Skin epidermis (tissue), 12 donors: ENCODE measurements at regions not wholly inside any gene's neighbourhood (a gene's known extent, or its start where the extent isn't known, plus 50 kb on each side); places are given as distances from the start of the nearest gene placed in this dataset.

Experiments used
- H3K27ac ChIP-seq, 21 experiments: fragments of 200-600 bp; sonication (generic) in 11 of 21; one replicate each; pipeline ENCODE4 v1.5.0; 2020; ENCODE audit warnings: mild to moderate bottlenecking in 3 of 21, inconsistent platforms in 2 of 21, moderate library complexity in 2 of 21
- H3K4me3 ChIP-seq, 7 experiments: fragments of 200-600 bp; sonication (generic) in 2 of 7; one replicate each; pipeline ENCODE4 v1.5.0; 2020; ENCODE audit warnings: inconsistent platforms in 2 of 7, mild to moderate bottlenecking in 2 of 7, moderate library complexity in 1 of 7

- Histone ChIP-seq H3K4me3 (no peak overlapping the region), H3K27ac (no peak overlapping the region)
These were observed 96.4 kb downstream of the TMEM170B start for GRCh38 chr6:11633741-11634509.

DNA sequence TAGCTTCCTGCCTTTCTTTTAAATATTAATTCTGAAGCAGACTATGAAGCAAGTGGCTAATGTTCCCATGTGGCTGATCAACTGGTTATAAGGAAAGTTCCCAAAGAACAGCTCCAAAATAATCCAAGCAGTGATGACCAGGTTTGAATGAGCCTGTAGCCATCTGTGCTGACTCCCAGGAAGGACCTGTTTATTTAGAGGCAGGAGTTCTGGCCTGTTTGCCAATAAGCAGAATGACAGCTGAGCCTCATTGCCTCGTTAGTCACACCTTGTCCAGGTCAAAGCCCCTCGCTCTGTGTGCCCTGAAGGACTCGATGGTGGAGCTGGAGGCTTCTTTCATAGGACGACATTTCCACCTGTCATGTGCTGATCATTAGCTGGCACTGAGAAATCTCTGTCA, 97.4 kb downstream of the TMEM170B start:
- Histone ChIP-seq H3K4me3 (no peak overlapping the region), H3K27ac (no peak overlapping the region)

GRCh38 chr6:11636121-11636520, 98.6 kb downstream of the TMEM170B start:
- no peak overlapping the region for H3K27ac ChIP-seq

GRCh38 chr6:11637266-11637665, 99.7 kb downstream of the TMEM170B start:
- H3K4me3 ChIP-seq: no peak overlapping the region
- no peak overlapping the region for H3K27ac ChIP-seq

More at GRCh38 chr6:11636121-11636520, 98.6 kb downstream of the TMEM170B start:
- H3K4me3 ChIP-seq: no peak overlapping the region

- Histone ChIP-seq H3K4me3 (no peak overlapping the region), H3K27ac (no peak overlapping the region)
These were observed 102.1 kb downstream of the TMEM170B start for GRCh38 chr6:11639376-11640235.

DNA sequence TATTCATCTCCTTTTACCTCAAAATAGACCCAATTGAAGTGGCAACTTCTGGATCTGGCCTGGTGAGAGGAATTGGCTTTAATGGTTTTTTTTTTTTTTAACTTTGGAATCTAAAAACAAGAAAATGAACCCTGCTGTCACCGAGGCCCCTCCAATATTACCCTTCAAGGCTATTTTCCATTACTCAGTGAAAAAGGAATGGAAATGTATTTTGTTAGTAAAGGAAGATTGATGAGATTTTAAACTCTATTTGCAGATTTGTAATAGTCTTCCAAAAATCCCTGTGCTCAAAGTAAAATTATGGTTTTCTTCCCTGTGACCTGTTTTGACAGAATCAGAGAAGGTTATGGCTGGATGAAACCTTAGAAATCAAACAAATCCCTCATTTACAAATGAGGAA, 102.9 kb downstream of the TMEM170B start:
- Histone ChIP-seq H3K4me3 (no peak overlapping the region), H3K27ac (no peak overlapping the region)

GRCh38 chr6:11644071-11644470, 106.5 kb downstream of the TMEM170B start:
- no peak overlapping the region for H3K4me3 ChIP-seq

DNA sequence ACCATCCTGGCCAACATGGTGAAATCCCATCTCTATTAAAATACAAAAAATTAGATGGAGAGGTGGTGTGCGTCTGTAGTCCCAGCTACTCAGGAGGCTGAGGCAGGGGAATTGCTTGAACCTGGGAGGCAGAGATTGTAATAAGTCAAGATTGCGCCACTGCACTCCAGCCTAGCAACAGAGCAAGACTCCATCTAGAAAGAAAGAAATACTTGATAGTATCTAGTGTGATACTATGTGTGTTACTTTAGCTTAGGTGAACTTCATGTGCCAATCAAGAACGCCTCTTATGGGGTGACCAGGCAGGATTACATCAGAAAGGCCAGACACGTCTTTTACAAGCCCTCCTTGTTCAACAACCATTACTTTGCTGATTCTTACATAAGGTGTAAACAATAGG, 107.1 kb downstream of the TMEM170B start:
- no peak overlapping the region for H3K4me3 ChIP-seq
- H3K27ac ChIP-seq: no peak overlapping the region

More at GRCh38 chr6:11644071-11644470, 106.5 kb downstream of the TMEM170B start:
- H3K27ac ChIP-seq: no peak overlapping the region

GRCh38 chr6:11645016-11645415, 107.5 kb downstream of the TMEM170B start:
- Histone ChIP-seq H3K4me3 (no peak overlapping the region), H3K27ac (no peak overlapping the region)

- Histone ChIP-seq H3K27ac (no peak overlapping the region), H3K4me3 (no peak overlapping the region)
These were observed 110.9 kb downstream of the TMEM170B start for GRCh38 chr6:11648436-11648775.

DNA sequence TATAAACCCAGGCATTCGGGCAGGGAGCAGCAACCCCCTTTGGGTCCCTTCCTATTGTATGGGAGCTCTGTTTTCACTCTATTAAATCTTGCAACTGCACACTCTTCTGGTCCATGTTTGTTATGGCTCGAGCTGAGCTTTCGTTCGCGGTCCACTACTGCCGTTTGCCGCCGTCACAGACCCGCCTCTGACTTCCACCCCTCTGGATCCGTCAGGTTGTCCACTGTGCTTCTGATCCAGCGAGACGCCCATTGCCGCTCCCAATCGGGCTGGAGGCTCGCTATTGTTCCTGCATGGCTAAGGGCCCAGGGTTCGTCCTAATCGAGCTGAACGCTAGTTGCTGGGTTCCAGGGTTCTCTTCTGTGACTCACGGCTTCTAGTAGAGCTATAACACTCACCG, 111.3 kb downstream of the TMEM170B start:
- Histone ChIP-seq H3K4me3 (no peak overlapping the region), H3K27ac (no peak overlapping the region)

GRCh38 chr6:11650025-11650696, 112.6 kb downstream of the TMEM170B start:
- Histone ChIP-seq H3K4me3 (no peak overlapping the region), H3K27ac (peak overlapping the region in 5 of 21 experiments; percentile 16 to 81 (median 33))

GRCh38 chr6:11650711-11651110, 113.2 kb downstream of the TMEM170B start:
- Histone ChIP-seq H3K27ac (peak overlapping the region in 4 of 21 experiments; percentile 32 to 81 (median 50)), H3K4me3 (no peak overlapping the region)

- H3K27ac ChIP-seq: peak overlapping the region in 3 of 21 experiments; percentile 26 to 81 (median 67)
- no peak overlapping the region for H3K4me3 ChIP-seq
These were observed 115.6 kb downstream of the TMEM170B start for GRCh38 chr6:11653028-11653583.

DNA sequence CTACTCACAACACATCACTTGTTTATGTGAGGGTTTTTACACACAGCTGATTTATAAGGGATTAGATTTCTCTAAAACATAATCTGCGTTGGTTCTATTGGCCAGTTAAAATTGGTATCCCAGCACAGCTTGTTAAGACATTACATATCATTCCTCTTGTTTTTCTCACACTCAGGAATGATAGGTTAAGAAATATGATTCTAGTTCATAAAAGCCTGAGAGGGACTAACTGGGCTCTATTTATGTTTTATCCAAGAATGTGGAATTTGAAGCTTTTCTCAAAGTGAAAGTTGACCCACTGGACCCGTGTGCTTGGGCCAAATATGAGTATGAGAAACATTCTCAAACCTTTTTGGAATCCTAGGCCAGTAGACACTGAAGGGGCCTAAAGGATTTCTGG, 117.3 kb downstream of the TMEM170B start:
- H3K27ac ChIP-seq: no peak overlapping the region
- H3K4me3 ChIP-seq: no peak overlapping the region

GRCh38 chr6:11656491-11656890, 118.9 kb downstream of the TMEM170B start:
- H3K27ac ChIP-seq: peak overlapping the region in 2 of 21 experiments; percentile 39 to 50
- no peak overlapping the region for H3K4me3 ChIP-seq

- H3K27ac ChIP-seq: no peak overlapping the region
- no peak overlapping the region for H3K4me3 ChIP-seq
These were observed 118.8 kb downstream of the ADTRP start for GRCh38 chr6:11659757-11660156.

GRCh38 chr6:11662323-11662722, 116.3 kb downstream of the ADTRP start:
- no peak overlapping the region for H3K4me3 ChIP-seq
- H3K27ac ChIP-seq: no peak overlapping the region

GRCh38 chr6:11663519-11663918, 115.1 kb downstream of the ADTRP start:
- H3K27ac ChIP-seq: no peak overlapping the region
- no peak overlapping the region for H3K4me3 ChIP-seq
